OCI-LY1 (cell line): ENCODE measurements at regions not wholly inside any gene's neighbourhood (a gene's known extent, or its start where the extent isn't known, plus 50 kb on each side); places are given as distances from the start of the nearest gene placed in this dataset.

ENCODE experiments used
- H2AFZ ChIP-seq: fragments of 200-600 bp; sonication (generic), shearing (Covaris generic); 2 replicates; pipeline ENCODE4 v1.6.0; 2014; ENCODE audit warnings: antibody characterized with exemption, mild to moderate bottlenecking, low read length
- H3F3A ChIP-seq: fragments of 200-600 bp; sonication (generic), shearing (Covaris generic); 2 replicates; pipeline ENCODE4 v1.6.0; 2014; ENCODE audit warnings: mild to moderate bottlenecking, antibody characterized with exemption, low read length, moderate library complexity; ENCODE audit not compliant: insufficient read depth
- H3K27ac ChIP-seq: fragments of 200-600 bp; sonication (generic); 2 replicates; pipeline ENCODE4 v1.5.1; 2014; ENCODE audit warnings: low read length, mixed run types, mild to moderate bottlenecking, low read depth; ENCODE audit not compliant: poor library complexity, severe bottlenecking
- H3K27me3 ChIP-seq: fragments of 200-600 bp; sonication (generic); 2 replicates; pipeline ENCODE4 v1.6.0; 2014; ENCODE audit warnings: antibody characterized with exemption, mild to moderate bottlenecking, low read length, moderate library complexity; ENCODE audit not compliant: insufficient read depth
- H3K36me3 ChIP-seq: fragments of 200-600 bp; sonication (generic); 2 replicates; pipeline ENCODE4 v1.6.1; 2014; ENCODE audit warnings: mild to moderate bottlenecking, antibody characterized with exemption, low read length, moderate library complexity, mixed read lengths; ENCODE audit not compliant: insufficient read depth
- H3K4me1 ChIP-seq: fragments of 200-600 bp; sonication (generic); 2 replicates; pipeline ENCODE4 v1.5.1; 2014; ENCODE audit warnings: mild to moderate bottlenecking, low read length, moderate library complexity; ENCODE audit not compliant: insufficient read depth, severe bottlenecking
- H3K4me2 ChIP-seq: fragments of 200-600 bp; sonication (generic), shearing (Covaris generic); 2 replicates; pipeline ENCODE4 v1.6.1; 2014; ENCODE audit warnings: low read length
- H3K4me3 ChIP-seq: fragments of 200-600 bp; sonication (generic); 2 replicates; pipeline ENCODE4 v1.5.1; 2014; ENCODE audit warnings: low read length, low read depth, mild to moderate bottlenecking, mixed read lengths; ENCODE audit not compliant: poor library complexity, severe bottlenecking
- H3K79me2 ChIP-seq: fragments of 200-600 bp; shearing (Covaris generic); 2 replicates; pipeline ENCODE4 v1.6.1; 2016; ENCODE audit warnings: mixed run types, low read length, mixed read lengths; ENCODE audit not compliant: insufficient read depth
- H3K9ac ChIP-seq: fragments of 200-600 bp; sonication (generic), shearing (Covaris generic); 2 replicates; pipeline ENCODE4 v1.6.1; 2014; ENCODE audit warnings: mild to moderate bottlenecking, low read length, mixed read lengths
- H3K9me2 ChIP-seq: fragments of 200-600 bp; sonication (generic), shearing (Covaris generic); 2 replicates; pipeline ENCODE4 v1.6.1; 2014; ENCODE audit warnings: low read depth, mild to moderate bottlenecking, low read length, mixed read lengths
- H3K9me3 ChIP-seq: fragments of 200-600 bp; shearing (Covaris generic); 2 replicates; pipeline ENCODE4 v1.6.1; 2014; ENCODE audit warnings: low read length, mixed read lengths
- H4K20me1 ChIP-seq: fragments of 200-600 bp; sonication (generic), shearing (Covaris generic); 2 replicates; pipeline ENCODE4 v1.6.0; 2016; ENCODE audit warnings: mild to moderate bottlenecking, low read length; ENCODE audit not compliant: insufficient read depth
- EZH2 ChIP-seq: fragments of 200-600 bp; sonication (generic), shearing (Covaris generic); IDR thresholded peaks from 2 replicates; pipeline ENCODE4 v1.8.0; 2017; ENCODE audit warnings: borderline replicate concordance, mixed run types, mild to moderate bottlenecking, antibody characterized with exemption, low read length, moderate library complexity, mixed read lengths
- TF ChIP-seq, protein P1 (sequence below): fragments of 200-600 bp; sonication (generic), shearing (Covaris generic); IDR thresholded peaks from 2 replicates; pipeline ENCODE4 v1.5.1; 2017; ENCODE audit warnings: mild to moderate bottlenecking, antibody characterized with exemption, low read length, moderate library complexity, mixed read lengths

- Histone ChIP-seq H3K27ac (no peak overlapping the region), H3K4me3 (no peak overlapping the region), H3K36me3 (no peaks in the 10 kb centered on the region), H3K27me3 (no peaks in the 10 kb centered on the region), H3K4me1 (no peaks in the 10 kb centered on the region), H4K20me1 (no peaks in the 10 kb centered on the region), H3K4me2 (no peak overlapping the region), H3K9me2 (no peaks in the 10 kb centered on the region), H3F3A (no peaks in the 10 kb centered on the region), H3K9me3 (no peaks in the 10 kb centered on the region), H2AFZ (no peak overlapping the region), H3K79me2 (no peaks in the 10 kb centered on the region), H3K9ac (no peak overlapping the region)
- TF ChIP-seq, protein P1, sequence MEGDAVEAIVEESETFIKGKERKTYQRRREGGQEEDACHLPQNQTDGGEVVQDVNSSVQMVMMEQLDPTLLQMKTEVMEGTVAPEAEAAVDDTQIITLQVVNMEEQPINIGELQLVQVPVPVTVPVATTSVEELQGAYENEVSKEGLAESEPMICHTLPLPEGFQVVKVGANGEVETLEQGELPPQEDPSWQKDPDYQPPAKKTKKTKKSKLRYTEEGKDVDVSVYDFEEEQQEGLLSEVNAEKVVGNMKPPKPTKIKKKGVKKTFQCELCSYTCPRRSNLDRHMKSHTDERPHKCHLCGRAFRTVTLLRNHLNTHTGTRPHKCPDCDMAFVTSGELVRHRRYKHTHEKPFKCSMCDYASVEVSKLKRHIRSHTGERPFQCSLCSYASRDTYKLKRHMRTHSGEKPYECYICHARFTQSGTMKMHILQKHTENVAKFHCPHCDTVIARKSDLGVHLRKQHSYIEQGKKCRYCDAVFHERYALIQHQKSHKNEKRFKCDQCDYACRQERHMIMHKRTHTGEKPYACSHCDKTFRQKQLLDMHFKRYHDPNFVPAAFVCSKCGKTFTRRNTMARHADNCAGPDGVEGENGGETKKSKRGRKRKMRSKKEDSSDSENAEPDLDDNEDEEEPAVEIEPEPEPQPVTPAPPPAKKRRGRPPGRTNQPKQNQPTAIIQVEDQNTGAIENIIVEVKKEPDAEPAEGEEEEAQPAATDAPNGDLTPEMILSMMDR, result no peak
- no peak for TF ChIP-seq EZH2
These were observed 701.9 kb upstream of the MIR17HG start for GRCh38 chr13:90645582-90645981.

- Histone ChIP-seq H2AFZ (no peak overlapping the region), H3K4me1 (no peaks in the 10 kb centered on the region), H3K9me2 (no peaks in the 10 kb centered on the region), H3F3A (no peaks in the 10 kb centered on the region), H4K20me1 (no peaks in the 10 kb centered on the region), H3K27ac (no peak overlapping the region), H3K4me3 (no peak overlapping the region), H3K9ac (no peak overlapping the region), H3K79me2 (no peaks in the 10 kb centered on the region), H3K4me2 (no peak overlapping the region), H3K36me3 (no peaks in the 10 kb centered on the region), H3K27me3 (no peaks in the 10 kb centered on the region), H3K9me3 (peaks cover 6% of the 10 kb centered on the region; the same call in 1 of the 2 replicates)
- TF ChIP-seq, protein P1, result no peak
- no peak for TF ChIP-seq EZH2
These were observed 699.0 kb upstream of the MIR17HG start for GRCh38 chr13:90648497-90648896.

GRCh38 chr13:90652036-90652435 lies 695.5 kb upstream of the MIR17HG start:
- Histone ChIP-seq H3K4me3 (no peak overlapping the region), H3K4me1 (no peaks in the 10 kb centered on the region), H3K27me3 (no peaks in the 10 kb centered on the region), H3K36me3 (no peaks in the 10 kb centered on the region), H3K79me2 (no peaks in the 10 kb centered on the region), H3K9me2 (no peaks in the 10 kb centered on the region), H3F3A (no peaks in the 10 kb centered on the region), H3K27ac (no peak overlapping the region), H3K9ac (no peak overlapping the region), H3K4me2 (no peak overlapping the region), H4K20me1 (no peaks in the 10 kb centered on the region), H2AFZ (no peak overlapping the region), H3K9me3 (peaks cover 6% of the 10 kb centered on the region; the same call in 1 of the 2 replicates)
- no peak for TF ChIP-seq EZH2
- TF ChIP-seq, protein P1, result no peak
